Heart left ventricle (tissue), 13 donors: ENCODE measurements at regions not wholly inside any gene's neighbourhood (a gene's known extent, or its start where the extent isn't known, plus 50 kb on each side); places are given as distances from the start of the nearest gene placed in this dataset.

Source experiments
- CTCF ChIP-seq, 12 donors: fragments of 200-600 bp; sonication (generic) in 4 of 12; IDR thresholded peaks; one replicate each; pipeline versions ENCODE4 v1.5.0 to v1.8.0; 2018 to 2022; ENCODE audit warnings: antibody characterized with exemption in 12 of 12, mild to moderate bottlenecking in 5 of 12
- POLR2A ChIP-seq, 2 donors: fragments of 450-650 bp; IDR thresholded peaks; one replicate each; pipeline ENCODE4 v1.6.1; 2017; ENCODE audit warnings: antibody characterized with exemption in 2 of 2, mild to moderate bottlenecking in 2 of 2, moderate library complexity in 2 of 2
- donor health status: ischemic (EF 13 %, LVEDD 7.1; RV severe dilation, severe dysfunction).
- donor health status: DM: no; HTN: yes; CAD: no.
- donor health status: DM: no; HTN: no; CAD: no.
- donor health status: ischemic (EF 25% LVEDD 6.9; RV normal size, moderate dysfunction).
- donor health status: ischemic (EF 25% LVEDD 5.7; RV mildly dilated, moderate dysfunction).
- donor health status: ischemic (EF 35%, LVEDD 5.7; RV mildly dilated, moderate dysfunction).
- donor health status: nonischemic (EF 11% LVEDD 7.7; RV severe dilation, severe dysfunction).
- donor health status: DM: yes; HTN: yes; CAD: no.
- donor health status: PGD.
- donor health status: ischemic (EF 29% LVEDD 5.4; RV normal size, mild dysfunction).
- donor health status: nonischemic (EF 23%, LVEDD 6.1; RV moderate dilation, normal function).

GRCh38 chr7:45240273-45240771 is 82.7 kb downstream of the RAMP3 start:
- TF ChIP-seq CTCF (IDR thresholded peaks at IDR 0.05) (no peak), POLR2A (IDR thresholded peaks at IDR 0.05) (no peak)
